Adrenal gland (tissue), 9 donors: ENCODE measurements at regions not wholly inside any gene's neighbourhood (a gene's known extent, or its start where the extent isn't known, plus 50 kb on each side); places are given as distances from the start of the nearest gene placed in this dataset.

Experiments used
- DNase-seq, 7 donors: peaks; one replicate each; pipeline ENCODE4 v3.0.0-alpha.2; 2019 to 2020
- H3K27ac ChIP-seq, 5 donors: fragments of 200-600 bp; sonication (generic) in 4 of 5; 1 replicate in 3 of 5; 2 replicates in 2 of 5; pipeline versions ENCODE4 v1.5.1 to v1.8.0; 2016 to 2020; ENCODE audit warnings: mild to moderate bottlenecking in 1 of 5
- H3K27me3 ChIP-seq: fragments of 200-600 bp; 2 replicates; pipeline ENCODE4 v1.8.0; 2021
- H3K36me3 ChIP-seq, 2 donors: fragments of 200-600 bp; replicated peaks in 1 of 2; 1 replicate in 1 of 2; 2 replicates in 1 of 2; pipeline versions ENCODE4 v1.5.1 to v1.8.0; 2018 to 2022
- H3K4me1 ChIP-seq, 2 donors: fragments of 200-600 bp; replicated peaks in 1 of 2; 1 replicate in 1 of 2; 2 replicates in 1 of 2; pipeline versions ENCODE4 v1.5.1 to v1.8.0; 2018 to 2021
- H3K4me3 ChIP-seq, 4 donors: fragments of 200-600 bp; sonication (generic) in 3 of 4; one replicate each; pipeline ENCODE4 v1.5.1; 2016 to 2018
- H3K9me3 ChIP-seq, 3 donors: fragments of 200-600 bp; sonication (generic) in 1 of 3; replicated peaks in 1 of 3; 1 replicate in 2 of 3; 2 replicates in 1 of 3; pipeline versions ENCODE4 v1.5.1 to v1.8.0; 2016 to 2021
- CTCF ChIP-seq, 6 experiments: fragments of 450-650 bp in 4 of 6; fragments of 200-600 bp in 2 of 6; sonication (generic) in 1 of 6; IDR thresholded peaks; 1 replicate in 5 of 6; 2 replicates in 1 of 6; pipeline versions ENCODE4 v1.5.1 to v1.8.0; 2016 to 2021; ENCODE audit warnings: antibody characterized with exemption in 6 of 6, mild to moderate bottlenecking in 2 of 6, moderate library complexity in 1 of 6
- POLR2A ChIP-seq, 2 donors: fragments of 450-650 bp; IDR thresholded peaks; one replicate each; pipeline ENCODE4 v1.6.1; 2017; ENCODE audit warnings: antibody characterized with exemption in 2 of 2, mild to moderate bottlenecking in 2 of 2, moderate library complexity in 1 of 2
- WGBS, 4 donors: extraction: QIAGEN DNeasy Blood & Tissue Kit in 2 of 4; methylation state at CpG; one replicate each; pipeline versions ENCODE4 v1.1.5 to v1.1.7; 2013 to 2017; 5-methylcytosine and 5-hydroxymethylcytosine counted together
- intact Hi-C, 2 donors: fragments of 100-400 bp; cut with DNase I; formaldehyde crosslinking; loops; one replicate each; pipeline versions ENCODE4 v1.14.1 to v1.15.0; 2022 to 2023
- donor health status: healthy with polysubstance abuse.
- donor health status: Bipolar disorder and iron deficiency.
- donor health status: DM: yes; HTN: yes; CAD: no.
- donor health status: DM: no; HTN: no; CAD: no.
- donor health status: DM: no; HTN: no; CAD: no.

GRCh38 chr13:28545583-28546333 is 50.8 kb upstream of the FLT1 start:
- Histone ChIP-seq H3K4me1 (no peaks in the 10 kb centered on the region), H3K27ac (no peak overlapping the region), H3K36me3 (no peaks in the 10 kb centered on the region), H3K4me3 (no peak overlapping the region), H3K27me3 (no peaks in the 10 kb centered on the region), H3K9me3 (no peaks in the 10 kb centered on the region)
- TF ChIP-seq CTCF (IDR thresholded peaks at IDR 0.05) (no peak), POLR2A (IDR thresholded peaks at IDR 0.05) (no peak)
- intact Hi-C loops, result no loop called here
- WGBS, 4 donors, result 61 to 68% (median 62%) methylated on average over 5 of the region's 5 CpGs
- no peak for DNase-seq
